ENCODE measurements at regions not wholly inside any gene's neighbourhood (a gene's known extent, or its start where the extent isn't known, plus 50 kb on each side); places are given as distances from the start of the nearest gene placed in this dataset.

DNA sequence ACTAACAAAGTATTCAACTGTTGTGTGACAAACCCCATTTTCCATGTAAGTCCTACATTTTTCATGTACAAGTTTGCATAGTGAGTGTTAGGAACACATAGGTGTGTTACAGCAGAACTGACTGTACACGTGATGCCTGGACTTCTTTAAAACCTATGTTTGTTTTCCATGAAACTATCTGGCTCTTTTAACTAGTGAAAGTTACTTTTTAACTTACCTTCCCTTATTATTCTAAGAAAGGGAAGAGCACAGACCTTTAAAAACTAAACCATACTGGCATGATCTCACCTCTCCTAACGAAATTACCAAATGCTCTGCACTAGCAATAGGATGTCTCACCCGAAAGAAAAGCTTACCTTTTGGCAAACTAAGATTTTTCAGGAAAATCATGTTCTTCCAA, 87.8 kb downstream of the CENPW start (continued):
- TF ChIP-seq, protein P1, sequence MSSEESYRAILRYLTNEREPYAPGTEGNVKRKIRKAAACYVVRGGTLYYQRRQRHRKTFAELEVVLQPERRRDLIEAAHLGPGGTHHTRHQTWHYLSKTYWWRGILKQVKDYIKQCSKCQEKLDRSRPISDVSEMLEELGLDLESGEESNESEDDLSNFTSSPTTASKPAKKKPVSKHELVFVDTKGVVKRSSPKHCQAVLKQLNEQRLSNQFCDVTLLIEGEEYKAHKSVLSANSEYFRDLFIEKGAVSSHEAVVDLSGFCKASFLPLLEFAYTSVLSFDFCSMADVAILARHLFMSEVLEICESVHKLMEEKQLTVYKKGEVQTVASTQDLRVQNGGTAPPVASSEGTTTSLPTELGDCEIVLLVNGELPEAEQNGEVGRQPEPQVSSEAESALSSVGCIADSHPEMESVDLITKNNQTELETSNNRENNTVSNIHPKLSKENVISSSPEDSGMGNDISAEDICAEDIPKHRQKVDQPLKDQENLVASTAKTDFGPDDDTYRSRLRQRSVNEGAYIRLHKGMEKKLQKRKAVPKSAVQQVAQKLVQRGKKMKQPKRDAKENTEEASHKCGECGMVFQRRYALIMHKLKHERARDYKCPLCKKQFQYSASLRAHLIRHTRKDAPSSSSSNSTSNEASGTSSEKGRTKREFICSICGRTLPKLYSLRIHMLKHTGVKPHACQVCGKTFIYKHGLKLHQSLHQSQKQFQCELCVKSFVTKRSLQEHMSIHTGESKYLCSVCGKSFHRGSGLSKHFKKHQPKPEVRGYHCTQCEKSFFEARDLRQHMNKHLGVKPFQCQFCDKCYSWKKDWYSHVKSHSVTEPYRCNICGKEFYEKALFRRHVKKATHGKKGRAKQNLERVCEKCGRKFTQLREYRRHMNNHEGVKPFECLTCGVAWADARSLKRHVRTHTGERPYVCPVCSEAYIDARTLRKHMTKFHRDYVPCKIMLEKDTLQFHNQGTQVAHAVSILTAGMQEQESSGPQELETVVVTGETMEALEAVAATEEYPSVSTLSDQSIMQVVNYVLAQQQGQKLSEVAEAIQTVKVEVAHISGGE (CRISPR knock-in tag; IDR thresholded peaks at IDR 0.05), result no peak

DNA sequence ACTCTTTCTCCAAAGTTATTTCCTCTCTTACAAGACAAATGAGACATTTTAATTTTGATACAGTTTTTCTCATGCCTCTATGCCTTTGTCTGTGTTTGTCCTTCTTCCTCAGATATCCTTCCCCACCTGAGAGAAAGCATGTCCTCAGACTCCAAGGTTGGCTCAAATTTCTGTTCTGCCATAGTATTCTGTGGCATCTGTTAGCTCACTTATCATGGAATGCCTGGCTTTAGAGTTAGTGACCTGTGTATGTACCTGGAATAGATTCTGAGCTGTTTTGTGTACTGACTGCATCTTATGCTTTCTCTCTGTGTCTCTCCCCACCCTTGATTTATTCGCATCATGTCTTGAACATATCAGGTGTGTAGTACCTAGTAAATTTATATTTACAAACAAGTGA, 90.0 kb downstream of the CENPW start:
- Histone ChIP-seq H3K27me3 (replicated peaks in 1 of 2; ENCODE audit: control insufficient read depth in 2 of 2, insufficient read depth in 2 of 2, low read length in 1 of 2) (no peaks in the 10 kb centered on the region), H3K9me3 (replicated peaks; ENCODE audit: control insufficient read depth, insufficient read depth, low read length) (no peaks in the 10 kb centered on the region), H3K79me2 (ENCODE audit: control insufficient read depth, insufficient read depth, low read length) (no peaks in the 10 kb centered on the region), H3K4me1 (ENCODE audit: control insufficient read depth, insufficient read depth, low read length) (no peaks in the 10 kb centered on the region), H3K36me3 (ENCODE audit: control insufficient read depth in 2 of 2, insufficient read depth in 2 of 2, low read length in 1 of 2) (no peaks in the 10 kb centered on the region), H3K9ac (ENCODE audit: control insufficient read depth, insufficient read depth, low read length) (no peak overlapping the region), H2AFZ (ENCODE audit: control insufficient read depth, low read depth, low read length) (no peak overlapping the region), H3K27ac (ENCODE audit: control insufficient read depth, insufficient read depth) (no peak overlapping the region), H4K20me1 (ENCODE audit: control insufficient read depth, insufficient read depth) (no peaks in the 10 kb centered on the region), H3K4me3 (no peak overlapping the region), H3K4me2 (ENCODE audit: control insufficient read depth, insufficient read depth) (no peak overlapping the region)
- ATAC-seq, result no peak
- intact Hi-C loops (cut with micrococcal nuclease; ENCODE audit: unreplicated experiment), result no loop called here
- in situ Hi-C loops (cut with MboI), result no loop called here
- ChIA-PET CTCF (no interaction called here), SMC1A (ENCODE audit: uncharacterized antibody, unreplicated experiment) (no interaction called here), POLR2A (no interaction called here), RAD21 (ENCODE audit: unreplicated experiment) (no interaction called here)
- FAIRE-seq, result no peak
- no TSS peak for BruUV-seq (replicated peaks)
- DNase-seq (ENCODE audit: low read depth, low spot score), result no peak
- 0% methylated on average over 1 of the region's 1 CpG for WGBS (ENCODE audit: insufficient coverage, insufficient replicate concordance, low lambda C conversion rate, missing lambda C conversion rate)
- no peak for TF ChIP-seq MEF2B (IDR thresholded peaks at IDR 0.05; ENCODE audit: partially characterized antibody, poor library complexity, severe bottlenecking)
- TF ChIP-seq, protein P2, sequence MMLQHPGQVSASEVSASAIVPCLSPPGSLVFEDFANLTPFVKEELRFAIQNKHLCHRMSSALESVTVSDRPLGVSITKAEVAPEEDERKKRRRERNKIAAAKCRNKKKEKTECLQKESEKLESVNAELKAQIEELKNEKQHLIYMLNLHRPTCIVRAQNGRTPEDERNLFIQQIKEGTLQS (IDR thresholded peaks at IDR 0.05; ENCODE audit: borderline replicate concordance, extremely low read depth, low read depth, low read length), result no peak
- no peak for TF ChIP-seq RAD21 (IDR thresholded peaks at IDR 0.05; ENCODE audit: insufficient read depth, low read depth, low read length)
- TF ChIP-seq TCF3 (IDR thresholded peaks at IDR 0.05; ENCODE audit: borderline replicate concordance, insufficient read depth, low read depth, low read length), result no peak
- TF ChIP-seq TCF7 (IDR thresholded peaks at IDR 0.05; ENCODE audit: borderline replicate concordance), result no peak
- TF ChIP-seq GABPA (IDR thresholded peaks at IDR 0.05; ENCODE audit: low read depth), result no peak
- TF ChIP-seq BMI1 (IDR thresholded peaks at IDR 0.05; ENCODE audit: borderline replicate concordance), result no peak
- TF ChIP-seq CREB1 (IDR thresholded peaks at IDR 0.05; ENCODE audit: low read depth), result no peak
- TF ChIP-seq, protein P3, sequence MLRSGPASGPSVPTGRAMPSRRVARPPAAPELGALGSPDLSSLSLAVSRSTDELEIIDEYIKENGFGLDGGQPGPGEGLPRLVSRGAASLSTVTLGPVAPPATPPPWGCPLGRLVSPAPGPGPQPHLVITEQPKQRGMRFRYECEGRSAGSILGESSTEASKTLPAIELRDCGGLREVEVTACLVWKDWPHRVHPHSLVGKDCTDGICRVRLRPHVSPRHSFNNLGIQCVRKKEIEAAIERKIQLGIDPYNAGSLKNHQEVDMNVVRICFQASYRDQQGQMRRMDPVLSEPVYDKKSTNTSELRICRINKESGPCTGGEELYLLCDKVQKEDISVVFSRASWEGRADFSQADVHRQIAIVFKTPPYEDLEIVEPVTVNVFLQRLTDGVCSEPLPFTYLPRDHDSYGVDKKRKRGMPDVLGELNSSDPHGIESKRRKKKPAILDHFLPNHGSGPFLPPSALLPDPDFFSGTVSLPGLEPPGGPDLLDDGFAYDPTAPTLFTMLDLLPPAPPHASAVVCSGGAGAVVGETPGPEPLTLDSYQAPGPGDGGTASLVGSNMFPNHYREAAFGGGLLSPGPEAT (IDR thresholded peaks at IDR 0.05; ENCODE audit: low read depth), result no peak
- TF ChIP-seq ATF7 (IDR thresholded peaks at IDR 0.05; ENCODE audit: low read depth), result no peak
- no peak for TF ChIP-seq EZH2 (IDR thresholded peaks at IDR 0.05; ENCODE audit: borderline replicate concordance, control insufficient read depth, low read depth, low read length)
- no peak for TF ChIP-seq CHD1 (IDR thresholded peaks at IDR 0.05; ENCODE audit: low read depth, low read length)
- TF ChIP-seq, protein P4, sequence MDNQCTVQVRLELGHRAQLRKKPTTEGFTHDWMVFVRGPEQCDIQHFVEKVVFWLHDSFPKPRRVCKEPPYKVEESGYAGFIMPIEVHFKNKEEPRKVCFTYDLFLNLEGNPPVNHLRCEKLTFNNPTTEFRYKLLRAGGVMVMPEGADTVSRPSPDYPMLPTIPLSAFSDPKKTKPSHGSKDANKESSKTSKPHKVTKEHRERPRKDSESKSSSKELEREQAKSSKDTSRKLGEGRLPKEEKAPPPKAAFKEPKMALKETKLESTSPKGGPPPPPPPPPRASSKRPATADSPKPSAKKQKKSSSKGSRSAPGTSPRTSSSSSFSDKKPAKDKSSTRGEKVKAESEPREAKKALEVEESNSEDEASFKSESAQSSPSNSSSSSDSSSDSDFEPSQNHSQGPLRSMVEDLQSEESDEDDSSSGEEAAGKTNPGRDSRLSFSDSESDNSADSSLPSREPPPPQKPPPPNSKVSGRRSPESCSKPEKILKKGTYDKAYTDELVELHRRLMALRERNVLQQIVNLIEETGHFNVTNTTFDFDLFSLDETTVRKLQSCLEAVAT (IDR thresholded peaks at IDR 0.05), result no peak
- TF ChIP-seq RBBP5 (conservative IDR thresholded peaks at IDR 0.05), result no peak
- TF ChIP-seq ASH2L (IDR thresholded peaks at IDR 0.05; ENCODE audit: borderline replicate concordance, low read depth), result no peak
- no peak for TF ChIP-seq BRCA1 (IDR thresholded peaks at IDR 0.05; ENCODE audit: low read depth, low read length)
- no peak for TF ChIP-seq EGR1 (IDR thresholded peaks at IDR 0.05; ENCODE audit: borderline replicate concordance in 1 of 2, low read depth in 2 of 2, low read length in 2 of 2)

Measured in GM12878 (cell line).